ENCODE measurements at regions not wholly inside any gene's neighbourhood (a gene's known extent, or its start where the extent isn't known, plus 50 kb on each side); places are given as distances from the start of the nearest gene placed in this dataset.
A peak's percentile ranks its signal among the peaks of the same experiment; 100 is the strongest.
"Not testable (repeated sequence)": the region's sequence is repeated elsewhere in the genome, so short reads cannot be mapped to it uniquely, and the experiment has no call there.

DNA sequence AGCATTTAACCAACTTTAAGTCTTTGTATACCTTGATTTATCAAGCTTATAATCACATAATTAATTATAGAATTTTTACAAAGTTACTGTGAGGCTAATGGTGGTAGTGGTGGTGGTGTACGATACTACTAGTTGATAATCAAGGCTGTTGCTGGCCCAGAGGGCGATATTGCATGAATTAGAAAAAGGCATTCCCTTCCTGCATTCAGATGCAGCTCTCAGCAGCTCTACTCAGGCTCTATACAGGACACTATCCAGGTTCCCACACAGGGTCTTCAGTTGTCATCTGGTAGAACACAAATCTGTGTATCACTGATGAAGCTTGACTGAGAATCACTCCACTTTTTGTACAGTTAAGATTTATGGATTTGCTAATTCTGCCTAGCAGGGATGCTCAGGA lies 562.8 kb upstream of the C9orf72 start:
- no peak for TF ChIP-seq CTCF (conservative IDR thresholded peaks at IDR 0.05; ENCODE audit: low read depth, low read length)
- no peak overlapping the region for H3K4me3 ChIP-seq (ENCODE audit: low read depth, low read length)
- DNase-seq (ENCODE audit: low read depth) = no peak

DNA sequence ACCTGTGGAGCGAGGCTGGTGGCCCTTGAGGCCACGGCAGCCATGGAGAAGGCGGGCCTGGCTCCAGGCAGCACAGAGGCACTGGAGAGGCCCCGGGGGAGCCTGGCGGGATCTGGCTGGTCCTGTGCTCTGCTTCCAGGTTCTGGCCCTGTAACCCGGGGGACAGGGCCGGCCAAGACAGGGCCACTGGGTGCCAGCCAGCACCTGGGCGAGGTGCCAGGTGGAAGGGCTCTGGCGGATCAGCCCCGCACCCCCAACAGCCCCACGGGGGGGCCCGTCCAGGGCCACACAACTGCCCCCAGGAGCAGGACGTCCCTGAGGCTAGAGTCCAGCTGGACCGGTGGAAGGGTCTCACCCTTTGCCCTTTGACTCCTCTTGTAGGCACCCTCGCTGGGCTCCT lies 574.1 kb upstream of the C9orf72 start:
- DNase-seq (ENCODE audit: low read depth); H3K4me3 ChIP-seq (ENCODE audit: low read depth, low read length): not testable (repeated sequence)

DNA sequence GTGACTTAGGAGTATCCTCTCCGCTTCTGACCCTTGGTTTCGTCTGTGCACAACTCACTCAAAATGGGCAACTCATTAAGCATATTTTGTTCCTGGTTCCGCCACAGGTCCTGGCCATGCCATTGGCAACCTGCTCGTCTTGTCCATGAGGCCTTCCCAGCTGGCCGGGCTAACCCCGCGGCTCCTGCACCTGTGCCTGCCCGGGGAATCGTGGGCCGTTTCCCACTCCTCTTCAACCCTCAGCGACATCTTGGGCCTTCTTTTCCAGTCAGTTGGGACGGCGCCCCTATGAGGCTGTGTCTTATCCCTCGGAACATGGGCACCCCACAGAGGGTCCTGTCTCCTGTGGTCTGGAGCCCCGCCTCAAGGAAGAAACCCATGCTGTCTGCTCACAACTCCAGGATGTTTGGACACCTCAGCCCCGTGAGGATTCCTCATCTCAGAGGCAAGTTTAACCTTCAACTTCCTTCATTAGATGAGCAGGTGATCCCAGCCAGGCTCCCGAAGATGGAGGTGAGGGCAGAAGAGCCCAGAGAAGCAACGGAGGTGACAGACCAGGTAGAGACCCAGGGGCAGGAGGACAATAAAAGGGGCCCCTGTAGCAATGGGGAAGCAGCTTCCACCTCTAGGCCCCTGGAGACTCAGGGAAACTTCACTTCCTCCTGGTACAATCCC lies 574.8 kb upstream of the C9orf72 start:
- not testable (repeated sequence) for H3K4me3 ChIP-seq (ENCODE audit: low read depth, low read length); DNase-seq (ENCODE audit: low read depth)

DNA sequence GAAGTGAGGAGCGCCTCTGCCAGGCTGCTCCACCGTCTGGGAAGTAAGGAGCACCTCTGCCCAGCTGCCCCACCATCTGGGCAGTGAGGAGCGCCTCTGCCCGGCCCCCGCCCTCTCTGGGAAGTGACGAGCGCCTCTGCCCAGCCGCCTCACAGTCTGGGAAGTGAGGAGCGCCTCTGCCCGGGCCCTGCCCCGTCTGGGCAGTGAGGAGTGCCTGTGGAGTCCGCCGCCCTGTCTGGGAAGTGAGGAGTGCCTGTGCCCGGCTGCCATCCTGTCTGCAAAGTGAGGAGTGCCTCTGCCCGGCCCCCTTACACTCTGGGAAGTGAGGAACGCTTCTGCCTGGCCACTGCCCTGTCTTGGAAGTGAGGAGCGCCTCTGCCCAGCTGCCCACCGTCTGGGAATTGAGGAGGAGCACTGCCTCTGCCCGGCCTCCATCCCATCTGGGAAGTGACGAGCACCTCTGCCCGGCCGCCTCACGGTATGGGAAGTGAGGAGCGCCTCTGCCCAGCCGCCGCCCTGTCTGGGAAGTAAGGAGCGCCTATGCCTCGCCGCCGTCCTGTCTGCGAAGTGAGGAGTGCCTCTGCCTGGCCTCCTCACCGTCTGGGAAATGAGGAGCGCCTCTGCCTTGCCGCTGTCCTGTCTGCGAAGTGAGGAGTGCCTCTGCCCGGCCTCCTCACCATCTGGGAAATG lies 576.2 kb upstream of the C9orf72 start:
- H3K4me3 ChIP-seq (ENCODE audit: low read depth, low read length); DNase-seq (ENCODE audit: low read depth): not testable (repeated sequence)

- no peak for TF ChIP-seq CTCF (conservative IDR thresholded peaks at IDR 0.05; ENCODE audit: low read depth, low read length)
- peak; percentile 70 for DNase-seq (ENCODE audit: low read depth)
- H3K4me3 ChIP-seq (ENCODE audit: low read depth, low read length) = no peak overlapping the region
Measured at GRCh38 chr9:28155067-28155466, 581.8 kb upstream of the C9orf72 start.

DNA sequence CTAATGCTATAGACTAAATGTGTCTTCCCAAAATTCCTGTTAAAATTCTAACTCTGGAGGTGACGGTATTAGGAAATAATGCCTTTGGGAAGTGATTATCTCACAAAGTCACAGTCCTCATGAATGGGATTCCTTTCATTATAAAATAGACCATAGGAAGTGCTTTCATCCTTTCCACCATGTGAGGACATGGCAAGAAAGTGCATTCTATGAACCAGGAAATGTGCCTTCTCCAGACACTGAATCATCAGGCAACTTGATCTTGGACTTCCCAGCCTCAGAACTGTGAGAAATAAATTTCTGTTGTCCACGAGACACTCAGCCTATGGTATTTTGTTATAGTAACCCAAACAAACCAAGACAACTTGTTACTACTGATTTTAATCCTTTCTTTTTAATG lies 582.4 kb upstream of the C9orf72 start:
- DNase-seq (ENCODE audit: low read depth) = peak; percentile 32
- no peak overlapping the region for H3K4me3 ChIP-seq (ENCODE audit: low read depth, low read length)
- TF ChIP-seq CTCF (conservative IDR thresholded peaks at IDR 0.05; ENCODE audit: low read depth, low read length) = no peak

GRCh38 chr9:28158451-28158850 lies 585.2 kb upstream of the C9orf72 start:
- no peak for TF ChIP-seq CTCF (conservative IDR thresholded peaks at IDR 0.05; ENCODE audit: low read depth, low read length)
- no peak overlapping the region for H3K4me3 ChIP-seq (ENCODE audit: low read depth, low read length)
- no peak for DNase-seq (ENCODE audit: low read depth)

DNA sequence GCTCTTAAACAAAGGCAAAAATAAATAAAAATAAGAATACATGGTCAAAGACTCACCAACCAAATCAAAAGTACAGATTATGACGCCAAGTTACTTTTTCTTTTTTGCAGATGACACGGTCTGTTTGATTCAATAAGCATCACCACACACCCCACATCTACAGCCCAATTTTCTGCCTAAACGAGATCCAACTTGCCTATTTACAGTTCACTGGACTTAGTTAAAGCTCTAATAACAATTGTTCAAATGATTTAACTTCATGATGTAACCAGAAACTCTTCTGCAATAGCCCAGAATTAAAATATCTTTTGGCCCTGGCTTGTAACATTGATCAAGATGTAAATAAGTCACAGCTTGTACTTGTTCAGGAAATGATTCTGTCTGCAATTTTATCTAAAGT lies 590.3 kb upstream of the C9orf72 start:
- DNase-seq (ENCODE audit: low read depth) = no peak
- TF ChIP-seq CTCF (conservative IDR thresholded peaks at IDR 0.05; ENCODE audit: low read depth, low read length) = no peak
- no peak overlapping the region for H3K4me3 ChIP-seq (ENCODE audit: low read depth, low read length)

Data from choroid plexus epithelial cell (primary cell).